ENCODE measurements at regions not wholly inside any gene's neighbourhood (a gene's known extent, or its start where the extent isn't known, plus 50 kb on each side); places are given as distances from the start of the nearest gene placed in this dataset.

DNA sequence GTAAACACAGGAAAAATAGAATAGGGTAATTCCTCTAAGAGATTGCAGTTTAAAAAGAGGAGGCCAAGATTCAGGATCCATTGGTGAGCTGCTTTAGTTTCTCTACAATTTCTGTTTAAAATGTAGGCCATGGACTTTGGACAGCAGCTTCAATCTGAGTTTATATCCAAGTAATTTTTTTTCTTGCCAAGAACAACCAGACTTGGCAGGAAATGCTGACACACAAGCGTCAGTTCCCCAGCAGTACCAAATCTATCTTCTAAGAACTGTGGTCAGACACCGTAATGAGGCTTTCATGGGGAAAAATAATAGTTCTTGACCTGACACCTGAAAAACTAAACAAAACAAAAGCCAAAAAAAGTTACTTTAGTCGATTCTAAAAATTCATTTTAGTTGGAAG, 528.8 kb downstream of the CSNK1G3 start:
- H2AFZ ChIP-seq (ENCODE audit: low read depth, low read length, poor library complexity, severe bottlenecking), result no peak overlapping the region
- no TSS peak for BruUV-seq (replicated peaks)
- H3K36me3 ChIP-seq (ENCODE audit: control insufficient read depth in 1 of 2, insufficient read depth in 2 of 2, low read length in 2 of 2), result no peaks in the 10 kb centered on the region
- H3K4me1 ChIP-seq (ENCODE audit: control insufficient read depth in 1 of 2, insufficient read depth in 2 of 2, low read length in 2 of 2), result no peaks in the 10 kb centered on the region
- intact Hi-C loops (cut with micrococcal nuclease), result no loop called here
- no peak for TF ChIP-seq SP1 (IDR thresholded peaks at IDR 0.05; ENCODE audit: low read depth)
- no peak for TF ChIP-seq YY1 (IDR thresholded peaks at IDR 0.05; ENCODE audit: extremely low read depth, insufficient replicate concordance, low read depth, low read length)
- TF ChIP-seq EZH2 (IDR thresholded peaks at IDR 0.05), result no peak
- TF ChIP-seq, protein P1, sequence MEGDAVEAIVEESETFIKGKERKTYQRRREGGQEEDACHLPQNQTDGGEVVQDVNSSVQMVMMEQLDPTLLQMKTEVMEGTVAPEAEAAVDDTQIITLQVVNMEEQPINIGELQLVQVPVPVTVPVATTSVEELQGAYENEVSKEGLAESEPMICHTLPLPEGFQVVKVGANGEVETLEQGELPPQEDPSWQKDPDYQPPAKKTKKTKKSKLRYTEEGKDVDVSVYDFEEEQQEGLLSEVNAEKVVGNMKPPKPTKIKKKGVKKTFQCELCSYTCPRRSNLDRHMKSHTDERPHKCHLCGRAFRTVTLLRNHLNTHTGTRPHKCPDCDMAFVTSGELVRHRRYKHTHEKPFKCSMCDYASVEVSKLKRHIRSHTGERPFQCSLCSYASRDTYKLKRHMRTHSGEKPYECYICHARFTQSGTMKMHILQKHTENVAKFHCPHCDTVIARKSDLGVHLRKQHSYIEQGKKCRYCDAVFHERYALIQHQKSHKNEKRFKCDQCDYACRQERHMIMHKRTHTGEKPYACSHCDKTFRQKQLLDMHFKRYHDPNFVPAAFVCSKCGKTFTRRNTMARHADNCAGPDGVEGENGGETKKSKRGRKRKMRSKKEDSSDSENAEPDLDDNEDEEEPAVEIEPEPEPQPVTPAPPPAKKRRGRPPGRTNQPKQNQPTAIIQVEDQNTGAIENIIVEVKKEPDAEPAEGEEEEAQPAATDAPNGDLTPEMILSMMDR (IDR thresholded peaks at IDR 0.05 in 2 of 3, conservative IDR thresholded peaks at IDR 0.05 in 1 of 3; ENCODE audit: borderline replicate concordance in 1 of 3, insufficient read depth in 1 of 3, low read depth in 2 of 3, low read length in 2 of 3), result no peak
- TF ChIP-seq EZH2phosphoT487 (IDR thresholded peaks at IDR 0.05; ENCODE audit: borderline replicate concordance), result no peak
- TF ChIP-seq CEBPB (IDR thresholded peaks at IDR 0.05; ENCODE audit: low read depth), result no peak
- TF ChIP-seq ZNF274 (IDR thresholded peaks at IDR 0.05; ENCODE audit: low read depth, low read length), result no peak
- TF ChIP-seq CBX3 (IDR thresholded peaks at IDR 0.05; ENCODE audit: low read depth), result no peak
- TF ChIP-seq POLR2A (IDR thresholded peaks at IDR 0.05; ENCODE audit: borderline replicate concordance, extremely low read depth, insufficient read depth, insufficient read length), result no peak
- no peak for TF ChIP-seq EGR1 (IDR thresholded peaks at IDR 0.05; ENCODE audit: low read depth)
- H4K20me1 ChIP-seq (ENCODE audit: insufficient read depth), result no peaks in the 10 kb centered on the region
- no peaks in the 10 kb centered on the region; a peak in 1 of 4 replicates for H3K9me3 ChIP-seq (ENCODE audit: control insufficient read depth in 1 of 2, insufficient read depth in 1 of 2, low read depth in 1 of 2, low read length in 2 of 2)
- DNase-seq (ENCODE audit: low read depth, low spot score) (no peak), ATAC-seq (no peak)
- ChIA-PET POLR2A (no interaction called here), CTCF (no interaction called here), RAD21 (ENCODE audit: low non-redundant PET in 1 of 2, low total read pairs in 2 of 2, uncharacterized antibody in 2 of 2, unreplicated experiment in 2 of 2) (no interaction called here)
- no peak overlapping the region for H3K9ac ChIP-seq (ENCODE audit: low read length)
- no peak overlapping the region for H3K4me2 ChIP-seq (ENCODE audit: low read length)
- no peak overlapping the region for H3K4me3 ChIP-seq (replicated peaks in 1 of 2; ENCODE audit: low read depth in 1 of 2, low read length in 2 of 2)
- no peaks in the 10 kb centered on the region for H3K79me2 ChIP-seq (ENCODE audit: insufficient read depth, low read length)
- no peaks in the 10 kb centered on the region for H3K9me2 ChIP-seq (ENCODE audit: insufficient read depth)
- H3K27ac ChIP-seq (ENCODE audit: low read depth, low read length), result no peak overlapping the region
- H3K27me3 ChIP-seq (ENCODE audit: insufficient read depth, low read length), result no peaks in the 10 kb centered on the region

DNA sequence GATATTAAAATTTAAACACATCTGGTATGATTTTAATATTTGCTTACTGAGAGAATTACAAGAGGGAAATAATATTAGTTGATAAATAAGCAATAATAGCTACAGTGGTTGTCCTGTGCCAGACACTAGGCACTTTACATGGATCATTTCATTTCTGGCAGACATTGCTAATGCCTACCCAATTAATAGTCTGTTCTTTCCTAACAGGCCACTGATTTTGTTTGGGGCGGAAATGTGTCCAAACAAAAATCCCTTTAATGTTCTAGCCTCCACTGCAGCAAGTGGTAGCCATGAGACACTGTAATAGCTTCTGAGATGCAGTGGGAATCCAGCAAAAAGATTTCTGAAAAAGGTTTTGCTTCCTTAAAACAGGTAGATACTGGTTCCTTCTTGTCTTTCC, 527.4 kb downstream of the CSNK1G3 start:
- CTCF ChIA-PET, result no interaction called here
- no peaks in the 10 kb centered on the region; a peak in 1 of 4 replicates for H3K9me3 ChIP-seq (ENCODE audit: control insufficient read depth in 1 of 2, insufficient read depth in 1 of 2, low read depth in 1 of 2, low read length in 2 of 2)
- no peaks in the 10 kb centered on the region for H3K9me2 ChIP-seq (ENCODE audit: insufficient read depth)
- intact Hi-C loops (cut with micrococcal nuclease), result no loop called here
- no peaks in the 10 kb centered on the region for H3K4me1 ChIP-seq (ENCODE audit: control insufficient read depth in 1 of 2, insufficient read depth in 2 of 2, low read length in 2 of 2)
- H3K79me2 ChIP-seq (ENCODE audit: insufficient read depth, low read length), result no peaks in the 10 kb centered on the region
- no peak for TF ChIP-seq SRF (IDR thresholded peaks at IDR 0.05; ENCODE audit: low read depth)
- no peak for TF ChIP-seq CBX3 (IDR thresholded peaks at IDR 0.05; ENCODE audit: low read depth)
- TF ChIP-seq, protein P1 (IDR thresholded peaks at IDR 0.05 in 2 of 3, conservative IDR thresholded peaks at IDR 0.05 in 1 of 3; ENCODE audit: borderline replicate concordance in 1 of 3, insufficient read depth in 1 of 3, low read depth in 2 of 3, low read length in 2 of 3), result no peak
- TF ChIP-seq EZH2phosphoT487 (IDR thresholded peaks at IDR 0.05; ENCODE audit: borderline replicate concordance), result no peak
- no peak for TF ChIP-seq RAD21 (IDR thresholded peaks at IDR 0.05; ENCODE audit: low read depth)
- TF ChIP-seq ZNF274 (IDR thresholded peaks at IDR 0.05; ENCODE audit: low read depth, low read length), result no peak
- no peak for TF ChIP-seq ZFX (IDR thresholded peaks at IDR 0.05)
- no peak for TF ChIP-seq FOSL1 (IDR thresholded peaks at IDR 0.05; ENCODE audit: low read depth)
- TF ChIP-seq, protein P2, sequence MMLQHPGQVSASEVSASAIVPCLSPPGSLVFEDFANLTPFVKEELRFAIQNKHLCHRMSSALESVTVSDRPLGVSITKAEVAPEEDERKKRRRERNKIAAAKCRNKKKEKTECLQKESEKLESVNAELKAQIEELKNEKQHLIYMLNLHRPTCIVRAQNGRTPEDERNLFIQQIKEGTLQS (IDR thresholded peaks at IDR 0.05), result no peak
- TF ChIP-seq EZH2 (IDR thresholded peaks at IDR 0.05), result no peak
- TF ChIP-seq CEBPB (IDR thresholded peaks at IDR 0.05; ENCODE audit: low read depth), result no peak
- ATAC-seq, result no peak
- no peak overlapping the region for H3K4me2 ChIP-seq (ENCODE audit: low read length)
- no peak overlapping the region for H2AFZ ChIP-seq (ENCODE audit: low read depth, low read length, poor library complexity, severe bottlenecking)
- H3K27ac ChIP-seq (ENCODE audit: low read depth, low read length), result no peak overlapping the region
- no peak overlapping the region for H3K9ac ChIP-seq (ENCODE audit: low read length)
- no peak overlapping the region for H3K4me3 ChIP-seq (replicated peaks in 1 of 2; ENCODE audit: low read depth in 1 of 2, low read length in 2 of 2)
- no peaks in the 10 kb centered on the region for H4K20me1 ChIP-seq (ENCODE audit: insufficient read depth)
- POLR2A ChIA-PET, result no interaction called here
- BruUV-seq (replicated peaks), result no TSS peak
- no peaks in the 10 kb centered on the region for H3K27me3 ChIP-seq (ENCODE audit: insufficient read depth, low read length)
- no peaks in the 10 kb centered on the region for H3K36me3 ChIP-seq (ENCODE audit: control insufficient read depth in 1 of 2, insufficient read depth in 2 of 2, low read length in 2 of 2)
- DNase-seq (ENCODE audit: low read depth, low spot score), result no peak
- RAD21 ChIA-PET (ENCODE audit: low non-redundant PET in 1 of 2, low total read pairs in 2 of 2, uncharacterized antibody in 2 of 2, unreplicated experiment in 2 of 2), result no interaction called here

Data from HCT116 (cell line).